GM21390 (cell line): ENCODE measurements at regions not wholly inside any gene's neighbourhood (a gene's known extent, or its start where the extent isn't known, plus 50 kb on each side); places are given as distances from the start of the nearest gene placed in this dataset.
"Not testable (repeated sequence)": the region's sequence is repeated elsewhere in the genome, so short reads cannot be mapped to it uniquely, and the experiment has no call there.

Experiments used
- ATAC-seq: cut with Tn5 transposase; IDR thresholded peaks from one replicate; pipeline ENCODE4 v1.9.1; 2021; ENCODE audit not compliant: unreplicated experiment

- ATAC-seq = no peak
Observed at GRCh38 chr1:73772941-73773340, 425.0 kb downstream of the LRRIQ3 start.

GRCh38 chr1:73771396-73771795 lies 426.6 kb downstream of the LRRIQ3 start:
- no peak for ATAC-seq

- no peak for ATAC-seq
Observed at GRCh38 chr1:73770109-73770905, 427.7 kb downstream of the LRRIQ3 start.

- ATAC-seq = no peak
Observed at GRCh38 chr1:73766786-73767348, 431.1 kb downstream of the LRRIQ3 start.

GRCh38 chr1:73765551-73766233 lies 432.3 kb downstream of the LRRIQ3 start:
- no peak for ATAC-seq

GRCh38 chr1:73761559-73761958 lies 436.4 kb downstream of the LRRIQ3 start:
- ATAC-seq = no peak

- no peak for ATAC-seq
Observed at GRCh38 chr1:73759011-73759410, 439.0 kb downstream of the LRRIQ3 start.

GRCh38 chr1:73756817-73757216 lies 441.2 kb downstream of the LRRIQ3 start:
- ATAC-seq = no peak

- ATAC-seq = no peak
Observed at GRCh38 chr1:73755649-73756048, 442.3 kb downstream of the LRRIQ3 start.

- ATAC-seq = no peak
Observed at GRCh38 chr1:73749996-73750395, 448.0 kb downstream of the LRRIQ3 start.

- ATAC-seq = no peak
Observed at GRCh38 chr1:73744985-73745384, 453.0 kb downstream of the LRRIQ3 start.

GRCh38 chr1:73736125-73736524 lies 461.9 kb downstream of the LRRIQ3 start:
- ATAC-seq = no peak

- ATAC-seq = no peak
Observed at GRCh38 chr1:73727036-73727435, 470.9 kb downstream of the LRRIQ3 start.

GRCh38 chr1:73722055-73722454 lies 475.9 kb downstream of the LRRIQ3 start:
- no peak for ATAC-seq

- ATAC-seq = no peak
Observed at GRCh38 chr1:73717976-73718375, 480.0 kb downstream of the LRRIQ3 start.

- ATAC-seq = no peak
Observed at GRCh38 chr1:73711089-73711488, 486.9 kb downstream of the LRRIQ3 start.

GRCh38 chr1:73701826-73702225 lies 496.1 kb downstream of the LRRIQ3 start:
- ATAC-seq = no peak

- ATAC-seq = no peak
Observed at GRCh38 chr1:73676186-73676585, 521.8 kb downstream of the LRRIQ3 start.

- peak; percentile 80 for ATAC-seq
Observed at GRCh38 chr1:73674945-73675561, 522.9 kb downstream of the LRRIQ3 start.

- ATAC-seq = no peak
Observed at GRCh38 chr1:73673971-73674370, 524.0 kb downstream of the LRRIQ3 start.

GRCh38 chr1:73671530-73671929 lies 526.4 kb downstream of the LRRIQ3 start:
- ATAC-seq = no peak

- ATAC-seq = not testable (repeated sequence)
Observed at GRCh38 chr1:73667959-73668358, 530.0 kb downstream of the LRRIQ3 start.
